GM10266 (cell line): ENCODE measurements at regions not wholly inside any gene's neighbourhood (a gene's known extent, or its start where the extent isn't known, plus 50 kb on each side); places are given as distances from the start of the nearest gene placed in this dataset.

ENCODE experiments used
- DNase-seq: peaks from one replicate; pipeline ENCODE4 v3.0.0; 2012; ENCODE audit errors: extremely low spot score
- TF ChIP-seq, protein P1 (sequence below): IDR thresholded peaks from 2 replicates; pipeline ENCODE4 v1.5.1; 2012; ENCODE audit warnings: mild to moderate bottlenecking, low read depth; ENCODE audit not compliant: control insufficient read depth, insufficient read depth; ENCODE audit errors: missing control alignments

GRCh38 chr9:109967651-109968642, 187.9 kb downstream of the PALM2AKAP2 start:
- peak; percentile 47 for DNase-seq
- TF ChIP-seq, protein P1, sequence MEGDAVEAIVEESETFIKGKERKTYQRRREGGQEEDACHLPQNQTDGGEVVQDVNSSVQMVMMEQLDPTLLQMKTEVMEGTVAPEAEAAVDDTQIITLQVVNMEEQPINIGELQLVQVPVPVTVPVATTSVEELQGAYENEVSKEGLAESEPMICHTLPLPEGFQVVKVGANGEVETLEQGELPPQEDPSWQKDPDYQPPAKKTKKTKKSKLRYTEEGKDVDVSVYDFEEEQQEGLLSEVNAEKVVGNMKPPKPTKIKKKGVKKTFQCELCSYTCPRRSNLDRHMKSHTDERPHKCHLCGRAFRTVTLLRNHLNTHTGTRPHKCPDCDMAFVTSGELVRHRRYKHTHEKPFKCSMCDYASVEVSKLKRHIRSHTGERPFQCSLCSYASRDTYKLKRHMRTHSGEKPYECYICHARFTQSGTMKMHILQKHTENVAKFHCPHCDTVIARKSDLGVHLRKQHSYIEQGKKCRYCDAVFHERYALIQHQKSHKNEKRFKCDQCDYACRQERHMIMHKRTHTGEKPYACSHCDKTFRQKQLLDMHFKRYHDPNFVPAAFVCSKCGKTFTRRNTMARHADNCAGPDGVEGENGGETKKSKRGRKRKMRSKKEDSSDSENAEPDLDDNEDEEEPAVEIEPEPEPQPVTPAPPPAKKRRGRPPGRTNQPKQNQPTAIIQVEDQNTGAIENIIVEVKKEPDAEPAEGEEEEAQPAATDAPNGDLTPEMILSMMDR, result no peak

DNA sequence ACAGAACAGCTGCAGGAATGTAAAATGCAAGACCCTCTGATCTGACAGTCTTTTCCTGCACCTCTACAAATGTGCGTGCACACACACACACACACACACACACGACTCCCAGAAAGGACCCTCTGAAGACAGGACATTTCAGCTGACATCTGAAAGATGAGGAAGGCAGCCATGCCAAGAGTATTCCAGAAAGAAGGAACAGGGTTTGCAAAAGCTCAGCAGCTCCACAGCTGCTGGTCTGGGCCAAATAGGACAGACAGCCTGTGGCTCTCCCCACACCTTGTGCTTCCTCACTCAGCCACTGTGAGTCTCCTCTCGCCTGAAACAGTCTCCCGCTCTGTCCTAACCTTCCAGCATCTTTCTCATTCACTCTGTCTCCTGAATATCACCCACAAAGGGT, 189.0 kb downstream of the PALM2AKAP2 start:
- TF ChIP-seq, protein P1, result peak; percentile 46
- no peak for DNase-seq

DNA sequence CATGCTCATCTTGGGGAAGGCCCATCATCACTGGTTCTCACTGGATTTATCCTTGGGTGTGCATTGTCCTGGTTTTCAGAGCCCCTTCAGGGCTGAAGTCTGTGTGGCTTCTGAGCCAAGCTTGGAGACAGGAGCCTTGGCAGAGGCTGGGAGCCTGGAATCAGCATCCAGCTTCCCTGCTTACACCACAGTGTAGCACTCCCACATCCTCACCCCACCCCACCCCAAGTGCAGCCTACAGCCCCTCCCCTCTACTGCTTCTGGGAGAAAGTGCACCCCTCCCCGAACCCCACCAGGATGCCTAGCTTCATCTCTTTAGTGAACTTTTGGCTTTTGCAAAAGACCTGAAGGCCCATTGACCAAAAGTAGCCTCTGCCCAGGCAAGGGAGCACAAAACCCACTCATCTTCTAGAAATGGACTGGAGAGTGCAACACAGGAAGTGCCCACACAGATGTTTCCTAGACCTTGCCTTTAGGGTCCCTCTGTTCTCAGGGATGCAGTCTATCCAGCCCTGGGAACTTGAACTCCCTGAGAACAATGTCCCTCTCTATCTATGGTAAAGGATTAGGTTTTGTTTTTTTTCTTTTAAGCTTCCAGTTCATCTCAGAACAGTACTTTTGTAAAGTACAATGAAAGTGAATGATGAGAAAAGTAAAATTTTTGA, 189.7 kb downstream of the PALM2AKAP2 start:
- no peak for DNase-seq
- TF ChIP-seq, protein P1, result no peak

- TF ChIP-seq, protein P1, result no peak
- DNase-seq, result no peak
Observed at GRCh38 chr9:109971226-109971625, 191.2 kb downstream of the PALM2AKAP2 start.

- TF ChIP-seq, protein P1, result peak; percentile 28
- peak; percentile 35 for DNase-seq
Observed at GRCh38 chr9:109972026-109972882, 192.3 kb downstream of the PALM2AKAP2 start.

DNA sequence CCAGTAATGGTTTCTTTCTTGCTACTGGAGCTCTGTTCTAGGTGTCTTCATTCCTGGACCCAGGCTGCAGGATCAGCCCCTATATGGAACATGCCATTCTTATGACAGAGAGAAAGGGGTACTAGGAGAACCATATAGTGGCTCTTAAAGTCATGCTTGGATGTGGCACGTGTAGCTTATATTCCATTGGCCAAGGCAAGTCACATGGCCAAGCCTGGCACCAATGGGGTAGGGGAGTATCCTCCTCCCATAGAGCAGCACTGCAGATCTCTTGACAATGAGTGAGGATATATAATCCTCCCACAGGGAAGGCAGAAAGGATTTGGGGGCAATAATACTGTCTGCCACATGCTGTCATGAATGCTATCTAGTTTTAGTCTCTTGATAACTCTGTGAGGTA, 193.3 kb downstream of the PALM2AKAP2 start:
- TF ChIP-seq, protein P1, result no peak
- no peak for DNase-seq
